GM13976 (cell line): ENCODE measurements at regions not wholly inside any gene's neighbourhood (a gene's known extent, or its start where the extent isn't known, plus 50 kb on each side); places are given as distances from the start of the nearest gene placed in this dataset.

Experiments
- DNase-seq: peaks from one replicate; pipeline ENCODE4 v3.0.0; 2012; ENCODE audit warnings: low spot score
- in situ Hi-C: fragments of 300-500 bp; cut with MboI; formaldehyde crosslinking; loops from one replicate; pipeline ENCODE4 v1.12.0; 2022; ENCODE audit warnings: low sequenced_read_pairs, mixed read lengths, inconsistent platforms; ENCODE audit not compliant: unreplicated experiment
- TF ChIP-seq, protein P1 (sequence below): IDR thresholded peaks from 2 replicates; pipeline ENCODE4 v1.5.1; 2012; ENCODE audit warnings: borderline replicate concordance, mild to moderate bottlenecking; ENCODE audit not compliant: insufficient read depth; ENCODE audit errors: extremely low read depth, missing control alignments, control extremely low read depth

DNA sequence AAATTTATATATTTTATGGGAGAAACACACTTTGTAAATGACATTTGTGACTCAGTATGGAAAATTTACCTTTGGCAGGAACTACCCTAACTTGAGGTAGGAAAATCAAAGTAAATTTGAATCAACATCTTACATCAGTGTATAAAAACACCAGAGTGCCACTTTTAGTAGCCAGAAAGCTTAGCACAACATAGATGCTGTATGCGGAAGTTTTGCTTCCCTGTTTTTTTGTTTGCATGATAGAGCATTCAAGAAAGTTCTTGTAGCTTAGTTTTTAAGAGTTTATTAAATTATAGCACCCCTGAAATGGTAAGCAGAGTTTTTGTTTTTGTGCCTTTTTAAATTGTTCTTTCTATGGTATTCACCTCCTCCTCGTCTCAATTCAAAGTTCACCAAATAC, 120.8 kb upstream of the RAP2B start:
- in situ Hi-C loops: loop anchor here (25.0 kb wide), 3 partner anchors 246 to 721 kb away; no protein-coding TSS in a partner anchor
- TF ChIP-seq, protein P1, sequence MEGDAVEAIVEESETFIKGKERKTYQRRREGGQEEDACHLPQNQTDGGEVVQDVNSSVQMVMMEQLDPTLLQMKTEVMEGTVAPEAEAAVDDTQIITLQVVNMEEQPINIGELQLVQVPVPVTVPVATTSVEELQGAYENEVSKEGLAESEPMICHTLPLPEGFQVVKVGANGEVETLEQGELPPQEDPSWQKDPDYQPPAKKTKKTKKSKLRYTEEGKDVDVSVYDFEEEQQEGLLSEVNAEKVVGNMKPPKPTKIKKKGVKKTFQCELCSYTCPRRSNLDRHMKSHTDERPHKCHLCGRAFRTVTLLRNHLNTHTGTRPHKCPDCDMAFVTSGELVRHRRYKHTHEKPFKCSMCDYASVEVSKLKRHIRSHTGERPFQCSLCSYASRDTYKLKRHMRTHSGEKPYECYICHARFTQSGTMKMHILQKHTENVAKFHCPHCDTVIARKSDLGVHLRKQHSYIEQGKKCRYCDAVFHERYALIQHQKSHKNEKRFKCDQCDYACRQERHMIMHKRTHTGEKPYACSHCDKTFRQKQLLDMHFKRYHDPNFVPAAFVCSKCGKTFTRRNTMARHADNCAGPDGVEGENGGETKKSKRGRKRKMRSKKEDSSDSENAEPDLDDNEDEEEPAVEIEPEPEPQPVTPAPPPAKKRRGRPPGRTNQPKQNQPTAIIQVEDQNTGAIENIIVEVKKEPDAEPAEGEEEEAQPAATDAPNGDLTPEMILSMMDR: no peak
- no peak for DNase-seq

DNA sequence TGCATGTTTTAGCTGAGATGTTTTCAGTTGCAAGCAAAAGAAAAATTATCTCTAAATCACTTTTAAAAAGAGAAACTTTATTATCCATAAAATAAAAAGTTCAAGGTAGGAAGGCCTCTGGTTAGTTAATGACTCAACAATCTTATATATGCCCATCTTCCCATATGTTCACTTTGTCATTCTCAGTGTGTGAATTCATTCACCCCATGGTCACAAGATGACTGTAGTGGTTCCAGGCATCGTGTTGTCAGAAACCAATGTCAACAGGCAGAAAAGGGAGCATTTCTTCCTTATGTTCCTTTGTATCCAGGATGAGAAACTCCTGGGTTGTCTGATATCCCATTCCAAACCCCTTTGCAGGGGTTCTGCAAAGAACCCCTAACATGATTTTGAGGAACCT, 119.9 kb upstream of the RAP2B start:
- no peak for DNase-seq
- TF ChIP-seq, protein P1: no peak
- in situ Hi-C loops: loop anchor here (25.0 kb wide), 3 partner anchors 245 to 720 kb away; no protein-coding TSS in a partner anchor

DNA sequence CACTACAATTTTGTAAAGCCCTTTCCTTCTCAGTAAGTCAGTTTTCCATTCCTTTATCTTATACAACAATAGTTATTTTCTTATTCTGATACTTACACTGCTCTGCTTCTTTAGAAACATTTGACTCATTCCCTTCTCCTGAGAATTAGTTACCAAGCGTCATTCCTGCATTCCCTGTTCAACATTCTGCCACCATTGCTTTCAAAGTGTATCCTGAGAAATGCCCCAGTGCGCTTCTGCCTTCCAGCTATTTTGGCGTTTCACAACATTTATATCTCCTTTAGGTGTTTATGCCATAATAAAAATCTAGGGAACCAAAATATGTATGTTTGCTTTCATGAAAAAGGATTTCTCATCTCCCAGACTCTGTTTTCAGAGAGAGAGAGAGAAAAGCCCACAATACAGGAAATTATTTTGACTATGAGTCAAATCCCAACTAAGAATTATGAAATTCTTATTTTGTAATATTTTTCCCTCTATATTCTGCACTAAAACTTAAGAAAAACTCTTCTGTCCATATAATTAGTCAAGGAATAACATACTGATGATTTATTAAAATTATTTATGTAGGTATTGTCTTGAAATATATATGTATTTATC, 118.2 kb upstream of the RAP2B start:
- TF ChIP-seq, protein P1: no peak
- in situ Hi-C loops: loop anchor here (25.0 kb wide), 3 partner anchors 243 to 718 kb away; no protein-coding TSS in a partner anchor

DNA sequence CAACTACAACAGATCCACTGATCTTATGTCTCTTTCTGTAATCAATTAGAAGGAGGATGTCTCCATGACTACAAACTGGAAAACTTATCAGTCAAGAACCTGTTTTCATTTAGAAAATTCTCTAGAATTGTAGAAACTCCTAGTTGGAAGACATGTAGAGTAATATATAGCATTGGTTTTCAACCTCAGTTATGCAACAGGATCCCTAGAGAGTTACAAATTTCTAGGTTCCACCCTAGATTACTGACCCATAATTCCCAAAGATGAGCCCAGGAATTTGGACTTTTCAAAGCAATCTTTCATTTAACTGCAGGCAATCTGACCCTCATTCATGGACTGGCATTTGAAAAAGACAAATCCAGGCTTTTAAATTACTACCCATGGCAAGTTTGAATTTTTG, 116.9 kb upstream of the RAP2B start:
- DNase-seq: no peak

More for the DNA sequence above, 118.2 kb upstream of the RAP2B start:
- DNase-seq: no peak

DNA sequence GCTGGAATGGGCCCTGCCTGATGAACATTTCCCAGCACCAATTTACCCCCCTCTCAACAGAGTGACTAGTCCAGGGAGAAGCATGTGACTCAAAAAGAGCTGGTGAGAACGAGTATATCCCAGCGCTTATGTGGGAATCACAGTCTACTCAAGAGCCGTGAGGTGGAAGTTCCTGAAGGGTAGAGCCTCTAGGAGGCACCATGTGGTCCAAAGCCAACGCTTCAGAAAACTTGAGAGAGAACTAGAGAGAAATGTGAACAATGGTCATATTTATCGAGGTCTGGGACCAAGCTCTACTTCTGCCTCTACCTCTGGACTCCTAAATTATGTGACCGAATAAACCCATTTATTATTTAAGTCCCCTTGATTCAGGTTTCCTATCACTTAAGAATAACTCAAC, 111.0 kb upstream of the RAP2B start:
- DNase-seq: no peak
- in situ Hi-C loops: no loop called here
- TF ChIP-seq, protein P1: no peak

More for the DNA sequence above, 116.9 kb upstream of the RAP2B start:
- in situ Hi-C loops: loop anchor here (25.0 kb wide), 3 partner anchors 242 to 717 kb away; no protein-coding TSS in a partner anchor
- TF ChIP-seq, protein P1: no peak

DNA sequence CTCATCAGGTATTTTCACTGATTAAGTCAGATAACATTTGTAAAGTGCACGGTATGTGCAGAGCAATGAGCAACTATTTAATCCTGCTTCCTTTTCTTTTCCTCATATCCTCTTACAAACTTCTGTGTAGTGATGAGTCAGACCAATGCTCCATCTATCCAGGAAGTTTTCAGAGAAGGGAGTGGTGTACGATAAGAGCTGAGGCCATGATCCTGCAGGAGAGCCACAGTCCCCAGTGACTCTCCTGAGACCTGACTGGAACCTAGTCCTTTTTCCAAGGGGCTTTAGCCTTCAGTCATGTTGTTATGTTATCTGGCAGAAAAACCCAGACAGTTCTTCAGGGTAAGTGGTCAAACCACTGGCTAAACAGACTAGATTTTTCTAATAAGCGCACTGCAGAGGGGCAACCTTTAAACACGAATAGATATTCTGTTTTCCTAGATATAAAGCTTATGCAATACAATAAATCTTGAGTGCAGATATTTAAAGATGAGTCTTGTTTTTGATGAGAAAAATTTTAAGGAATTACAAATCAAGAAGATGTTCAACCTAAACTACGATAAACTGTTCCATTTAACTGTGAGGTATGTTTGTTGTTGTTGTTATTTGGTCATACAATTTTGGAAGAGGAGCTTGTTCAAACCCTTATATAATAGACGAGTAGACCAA, 110.5 kb upstream of the RAP2B start:
- in situ Hi-C loops: no loop called here
- TF ChIP-seq, protein P1: no peak
- DNase-seq: no peak
